DMS114 treated with DMSO at 0.1 percent for 48 hours (cell line): ENCODE measurements at regions not wholly inside any gene's neighbourhood (a gene's known extent, or its start where the extent isn't known, plus 50 kb on each side); places are given as distances from the start of the nearest gene placed in this dataset.
"Not testable (repeated sequence)": the region's sequence is repeated elsewhere in the genome, so short reads cannot be mapped to it uniquely, and the experiment has no call there.

Experiments used
- DNase-seq: peaks from one replicate; lab custom pipeline; 2025; ENCODE audit not compliant: unreplicated experiment; lab: John Stamatoyannopoulos, UW

DNA sequence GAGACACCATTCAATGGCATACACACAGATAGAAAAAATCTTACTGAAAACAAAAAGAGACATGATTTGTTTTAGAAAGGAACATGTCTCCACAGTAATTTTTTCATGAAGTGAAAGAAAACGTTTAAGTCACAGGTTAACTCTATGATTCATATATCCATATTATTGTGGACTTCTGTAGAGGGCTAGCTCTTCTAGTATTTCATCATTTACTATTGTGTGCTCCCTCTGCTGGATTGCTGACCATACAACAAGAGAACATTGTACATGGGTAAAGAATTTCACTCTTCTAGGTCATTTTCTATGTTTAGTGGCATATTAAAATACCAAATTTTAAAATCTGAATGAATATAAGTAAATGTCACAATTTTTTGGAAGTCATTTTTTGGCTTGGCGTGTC is 91.8 kb upstream of the POU3F4 start:
- DNase-seq = peak; percentile 6

DNA sequence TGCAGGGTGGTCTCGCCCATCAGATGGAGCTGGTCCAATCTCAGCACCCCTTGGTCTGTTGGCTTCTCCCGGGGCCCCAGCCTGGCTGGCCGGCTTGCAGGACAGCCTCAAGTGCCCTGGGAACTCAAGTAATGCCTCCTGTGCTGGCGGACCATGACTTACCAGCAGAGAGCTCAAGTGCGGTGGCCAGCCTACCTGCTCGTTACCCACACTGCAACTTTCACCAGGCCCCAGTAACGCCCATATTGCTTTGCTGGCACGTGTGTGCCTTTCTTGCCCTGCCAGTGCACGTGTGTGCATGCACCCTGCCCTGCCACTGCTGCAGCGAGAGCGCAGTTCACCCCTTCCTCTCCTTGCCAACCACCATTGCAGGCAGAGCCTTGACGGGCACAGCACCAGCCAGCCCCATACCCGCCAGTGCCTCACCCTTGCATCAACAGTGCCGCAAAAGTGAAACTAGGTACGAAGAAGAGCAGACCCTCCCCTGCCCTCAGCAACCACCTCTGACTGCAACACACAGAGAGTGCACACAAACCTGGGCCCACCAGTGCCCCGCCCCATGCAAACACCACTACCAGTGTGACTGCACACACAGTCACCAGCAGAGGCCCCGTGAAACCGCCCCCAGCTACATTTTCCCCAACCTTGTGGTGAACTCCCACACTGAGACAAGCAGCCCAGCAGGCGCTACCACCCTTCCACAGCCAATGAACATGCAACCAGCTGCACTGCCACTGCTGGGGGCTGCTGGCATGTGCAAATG is 88.9 kb upstream of the POU3F4 start:
- no peak for DNase-seq

DNA sequence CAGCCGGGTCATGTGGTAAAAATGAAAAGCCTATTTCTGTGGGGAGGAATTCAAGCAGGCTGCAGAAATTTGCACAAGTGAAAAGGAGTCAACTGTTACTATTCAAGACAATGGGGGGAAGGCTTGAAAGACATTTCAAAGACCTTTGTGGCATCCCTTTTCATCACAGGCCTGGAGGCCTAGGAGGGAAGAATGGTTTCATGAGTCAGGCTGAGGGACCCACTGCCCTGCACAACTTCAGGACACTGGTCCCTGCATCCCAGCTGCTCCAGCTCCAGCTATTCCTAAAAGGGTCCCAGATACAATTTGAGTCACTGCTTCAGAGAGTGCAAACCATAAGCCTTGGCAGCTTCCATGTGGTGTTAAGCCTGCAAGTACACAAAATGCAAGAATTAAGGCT is 85.3 kb upstream of the POU3F4 start:
- DNase-seq = no peak

DNA sequence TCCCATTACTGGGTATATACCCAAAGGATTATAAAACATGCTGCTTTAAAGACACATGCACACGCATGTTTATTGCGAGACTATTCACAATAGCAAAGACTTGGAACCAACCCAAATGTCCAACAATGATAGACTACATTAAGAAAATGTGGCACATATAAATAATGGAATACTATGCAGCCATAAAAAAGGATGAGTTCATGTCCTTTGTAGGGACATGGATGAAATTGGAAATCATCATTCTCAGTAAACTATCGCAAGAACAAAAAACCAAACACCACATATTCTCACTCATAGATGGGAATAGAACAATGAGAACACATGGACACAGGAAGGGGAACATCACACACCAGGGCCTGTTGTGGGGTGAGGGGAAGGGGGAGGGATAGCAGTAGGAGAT is 65.5 kb upstream of the POU3F4 start:
- not testable (repeated sequence) for DNase-seq

DNA sequence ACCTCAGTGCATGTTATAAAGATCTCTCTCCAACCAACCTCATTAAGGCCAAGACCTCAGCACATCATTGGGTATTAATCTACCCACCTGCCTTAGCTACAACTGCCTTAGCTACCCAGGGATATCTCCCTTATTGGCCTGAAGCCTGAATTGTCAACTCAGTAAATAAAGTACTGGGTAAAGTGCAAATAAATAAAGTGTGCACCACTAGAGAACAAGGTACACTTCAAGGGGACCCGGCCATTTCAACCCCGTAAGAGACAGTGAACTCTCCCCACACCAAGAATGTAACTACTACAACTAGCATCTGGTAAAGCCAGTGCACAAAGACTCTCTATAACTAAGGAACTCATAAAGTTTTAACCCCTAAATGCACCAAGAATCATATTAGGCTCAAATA is 61.7 kb upstream of the POU3F4 start:
- DNase-seq = no peak
